Kidney epithelial cell (primary cell): ENCODE measurements at regions not wholly inside any gene's neighbourhood (a gene's known extent, or its start where the extent isn't known, plus 50 kb on each side); places are given as distances from the start of the nearest gene placed in this dataset.

Experiments
- DNase-seq: peaks from one replicate; pipeline ENCODE4 v3.0.0-alpha.2; 2010; ENCODE audit warnings: low read depth
- H3K27me3 ChIP-seq: 2 replicates; pipeline ENCODE4 v1.6.0; 2011; ENCODE audit warnings: low read length; ENCODE audit not compliant: control insufficient read depth, insufficient read depth
- H3K36me3 ChIP-seq: 2 replicates; pipeline ENCODE4 v1.5.1; 2011; ENCODE audit warnings: low read length; ENCODE audit not compliant: control insufficient read depth, insufficient read depth
- H3K4me3 ChIP-seq: 2 replicates; pipeline ENCODE4 v1.5.1; 2011; ENCODE audit warnings: low read depth, mild to moderate bottlenecking, control low read depth, low read length
- TF ChIP-seq, protein P1 (sequence below): IDR thresholded peaks from 2 replicates; pipeline ENCODE4 v1.5.1; 2011; ENCODE audit warnings: mild to moderate bottlenecking, moderate library complexity, low read length, control low read depth, inconsistent platforms; ENCODE audit not compliant: insufficient read depth, poor library complexity, severe bottlenecking

DNA sequence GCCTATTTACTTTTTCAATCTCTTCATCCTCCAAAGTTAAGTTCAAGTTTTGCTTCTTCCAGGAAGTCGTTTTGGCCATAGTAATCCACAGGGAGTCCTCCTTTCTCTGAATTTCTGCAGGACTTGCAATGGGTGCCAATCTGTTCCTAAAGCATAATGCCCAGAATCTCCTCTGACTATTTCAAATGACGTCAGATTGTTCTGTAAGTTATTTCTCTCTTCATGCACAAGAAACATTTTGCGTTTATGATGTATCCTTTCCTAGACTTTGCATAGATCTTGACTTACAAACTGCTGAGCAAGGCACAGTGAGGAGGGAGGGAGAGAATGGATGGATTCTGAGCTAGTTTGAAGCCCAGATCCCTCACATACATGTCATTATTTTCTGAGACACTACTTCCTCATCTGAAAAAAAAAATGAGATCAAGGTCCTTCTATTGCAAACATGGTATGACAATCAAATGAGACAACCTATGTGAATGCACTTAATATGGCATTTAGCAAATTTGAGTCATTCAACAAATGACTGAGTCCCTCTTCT is 103.1 kb downstream of the MEX3B start:
- Histone ChIP-seq H3K27me3 (no peaks in the 10 kb centered on the region), H3K4me3 (no peak overlapping the region), H3K36me3 (no peaks in the 10 kb centered on the region)
- TF ChIP-seq, protein P1, sequence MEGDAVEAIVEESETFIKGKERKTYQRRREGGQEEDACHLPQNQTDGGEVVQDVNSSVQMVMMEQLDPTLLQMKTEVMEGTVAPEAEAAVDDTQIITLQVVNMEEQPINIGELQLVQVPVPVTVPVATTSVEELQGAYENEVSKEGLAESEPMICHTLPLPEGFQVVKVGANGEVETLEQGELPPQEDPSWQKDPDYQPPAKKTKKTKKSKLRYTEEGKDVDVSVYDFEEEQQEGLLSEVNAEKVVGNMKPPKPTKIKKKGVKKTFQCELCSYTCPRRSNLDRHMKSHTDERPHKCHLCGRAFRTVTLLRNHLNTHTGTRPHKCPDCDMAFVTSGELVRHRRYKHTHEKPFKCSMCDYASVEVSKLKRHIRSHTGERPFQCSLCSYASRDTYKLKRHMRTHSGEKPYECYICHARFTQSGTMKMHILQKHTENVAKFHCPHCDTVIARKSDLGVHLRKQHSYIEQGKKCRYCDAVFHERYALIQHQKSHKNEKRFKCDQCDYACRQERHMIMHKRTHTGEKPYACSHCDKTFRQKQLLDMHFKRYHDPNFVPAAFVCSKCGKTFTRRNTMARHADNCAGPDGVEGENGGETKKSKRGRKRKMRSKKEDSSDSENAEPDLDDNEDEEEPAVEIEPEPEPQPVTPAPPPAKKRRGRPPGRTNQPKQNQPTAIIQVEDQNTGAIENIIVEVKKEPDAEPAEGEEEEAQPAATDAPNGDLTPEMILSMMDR: no peak
- no peak for DNase-seq

DNA sequence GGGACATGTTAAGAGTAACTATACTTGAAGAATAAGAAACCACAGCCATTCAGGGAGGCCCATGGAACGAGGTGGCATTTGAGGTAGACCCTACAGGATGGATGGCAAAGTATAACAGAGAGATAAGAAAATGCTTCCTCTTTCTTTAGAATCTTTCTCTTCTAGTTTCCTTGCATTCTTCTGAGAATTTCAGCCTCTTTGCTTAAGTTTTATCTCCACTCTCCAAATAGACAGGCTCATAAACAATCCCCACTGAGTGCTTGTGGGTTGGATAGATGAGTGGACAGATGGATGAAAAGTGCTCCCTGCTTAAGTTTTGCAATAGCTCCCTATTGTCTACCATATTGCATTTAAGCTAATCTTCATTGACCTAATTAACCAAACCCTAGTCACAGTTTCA is 103.7 kb downstream of the MEX3B start:
- Histone ChIP-seq H3K27me3 (no peaks in the 10 kb centered on the region), H3K36me3 (no peaks in the 10 kb centered on the region), H3K4me3 (no peak overlapping the region)
- TF ChIP-seq, protein P1: no peak
- DNase-seq: no peak

DNA sequence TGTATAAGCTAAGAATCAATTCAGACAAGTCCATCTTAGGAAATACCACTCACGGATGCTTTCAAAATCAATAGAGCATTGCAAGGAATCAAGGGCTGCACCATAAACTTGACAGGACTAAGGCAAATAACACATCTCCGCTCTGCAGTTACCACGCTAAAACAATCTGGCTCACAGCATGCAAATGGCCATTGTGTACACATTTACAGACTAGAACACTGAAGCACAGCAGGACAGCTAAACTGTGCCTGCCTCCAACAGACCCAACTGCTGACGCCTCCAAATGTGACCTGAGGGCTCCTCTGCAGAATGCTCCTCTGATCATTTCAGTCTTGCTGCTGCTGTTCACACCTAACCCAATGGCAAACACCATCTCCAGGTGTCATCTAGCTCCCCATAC is 104.3 kb downstream of the MEX3B start:
- no peaks in the 10 kb centered on the region for H3K36me3 ChIP-seq
- DNase-seq: no peak
- no peak overlapping the region for H3K4me3 ChIP-seq
- H3K27me3 ChIP-seq: no peaks in the 10 kb centered on the region
- TF ChIP-seq, protein P1: no peak

DNA sequence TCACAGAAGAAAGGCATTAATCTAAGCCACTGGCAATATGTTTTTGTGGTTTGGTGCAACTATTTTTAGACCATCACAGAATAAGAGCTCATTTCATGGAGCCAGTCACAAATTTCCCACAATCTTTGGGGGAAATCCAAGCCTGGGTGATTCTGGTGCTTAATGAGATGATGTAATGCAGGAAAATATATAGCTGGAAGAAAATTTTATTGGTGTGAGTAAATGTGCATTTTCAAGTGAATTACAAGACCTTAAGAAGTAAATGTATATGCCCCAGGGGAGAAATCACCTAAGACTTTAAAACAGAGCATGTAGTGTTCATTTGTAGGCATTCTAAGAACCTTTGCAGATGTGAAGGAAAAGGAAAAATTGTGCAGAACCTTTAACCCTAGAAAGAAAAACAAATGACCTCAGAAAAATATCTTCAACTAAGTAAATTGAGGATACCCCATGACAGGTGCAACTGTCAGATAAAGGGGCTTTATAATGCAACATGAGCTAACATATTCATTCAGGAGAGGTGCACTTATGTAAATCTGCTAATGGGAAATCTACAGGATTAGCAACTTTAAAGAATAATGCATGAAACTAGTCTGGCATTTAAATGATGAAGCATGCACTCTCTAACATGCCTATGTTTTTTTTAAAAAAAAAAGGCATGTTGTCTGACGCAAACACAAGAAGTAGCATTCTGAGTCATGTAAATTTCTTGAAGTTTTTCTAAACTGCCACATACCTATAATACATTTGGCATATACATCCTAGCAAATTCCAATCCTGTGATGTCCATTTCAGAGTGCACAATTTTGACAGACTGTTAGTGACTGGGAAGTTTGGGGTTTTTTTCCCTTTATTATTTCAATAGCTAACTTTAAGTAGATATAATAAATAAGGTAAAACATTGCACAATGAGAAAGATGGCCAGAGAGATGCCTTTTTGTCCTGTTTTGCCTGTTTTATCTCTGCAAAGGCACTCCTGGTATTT is 105.1 kb downstream of the MEX3B start:
- DNase-seq: no peak
- Histone ChIP-seq H3K36me3 (no peaks in the 10 kb centered on the region), H3K27me3 (no peaks in the 10 kb centered on the region), H3K4me3 (no peak overlapping the region)
- TF ChIP-seq, protein P1: no peak

DNA sequence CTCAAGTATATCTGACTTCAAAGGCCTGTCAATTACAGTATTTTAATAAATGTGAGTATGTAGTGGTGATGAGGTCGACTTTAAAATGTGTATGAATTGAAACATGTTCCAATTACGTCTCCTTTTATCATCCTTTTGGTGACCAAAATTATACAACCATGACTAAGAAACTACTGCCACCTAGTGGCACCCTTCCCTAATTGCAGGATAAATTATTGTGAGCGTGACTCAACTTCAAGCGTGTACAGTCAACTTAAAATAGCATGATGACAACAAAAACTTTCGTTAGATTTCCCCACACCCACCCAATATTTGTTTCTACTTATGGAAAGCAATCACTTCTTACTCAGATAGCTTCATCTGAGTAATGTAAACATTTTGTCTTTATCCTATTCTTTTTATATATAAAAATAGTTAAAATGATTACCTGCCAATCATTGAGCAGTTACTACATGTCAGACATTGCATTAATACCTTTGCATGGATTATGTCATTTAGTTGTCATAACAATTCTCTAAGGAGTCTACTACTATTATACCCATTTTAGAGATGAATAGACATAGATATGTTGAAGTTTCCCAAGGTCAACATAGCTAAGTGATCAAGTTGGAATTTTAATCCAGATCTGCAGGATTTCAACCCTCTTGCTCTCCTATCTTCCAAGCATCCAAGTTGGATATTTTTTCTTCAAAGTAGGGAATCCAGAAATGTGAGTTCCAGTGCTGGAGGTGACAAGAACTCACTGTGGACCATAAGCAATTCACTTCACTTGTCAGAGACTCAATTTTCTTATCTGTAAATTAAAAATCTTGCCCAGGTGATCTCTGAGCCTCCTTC is 106.0 kb downstream of the MEX3B start:
- no peaks in the 10 kb centered on the region for H3K27me3 ChIP-seq
- DNase-seq: no peak
- no peak overlapping the region for H3K4me3 ChIP-seq
- no peaks in the 10 kb centered on the region for H3K36me3 ChIP-seq
- TF ChIP-seq, protein P1: peak; percentile 46
